OCI-LY1 (cell line): ENCODE measurements at regions not wholly inside any gene's neighbourhood (a gene's known extent, or its start where the extent isn't known, plus 50 kb on each side); places are given as distances from the start of the nearest gene placed in this dataset.

Experiments
- H2AFZ ChIP-seq: fragments of 200-600 bp; sonication (generic), shearing (Covaris generic); 2 replicates; pipeline ENCODE4 v1.6.0; 2014; ENCODE audit warnings: antibody characterized with exemption, mild to moderate bottlenecking, low read length
- H3F3A ChIP-seq: fragments of 200-600 bp; sonication (generic), shearing (Covaris generic); 2 replicates; pipeline ENCODE4 v1.6.0; 2014; ENCODE audit warnings: mild to moderate bottlenecking, antibody characterized with exemption, low read length, moderate library complexity; ENCODE audit not compliant: insufficient read depth
- H3K27ac ChIP-seq: fragments of 200-600 bp; sonication (generic); 2 replicates; pipeline ENCODE4 v1.5.1; 2014; ENCODE audit warnings: low read length, mixed run types, mild to moderate bottlenecking, low read depth; ENCODE audit not compliant: poor library complexity, severe bottlenecking
- H3K27me3 ChIP-seq: fragments of 200-600 bp; sonication (generic); 2 replicates; pipeline ENCODE4 v1.6.0; 2014; ENCODE audit warnings: antibody characterized with exemption, mild to moderate bottlenecking, low read length, moderate library complexity; ENCODE audit not compliant: insufficient read depth
- H3K36me3 ChIP-seq: fragments of 200-600 bp; sonication (generic); 2 replicates; pipeline ENCODE4 v1.6.1; 2014; ENCODE audit warnings: mild to moderate bottlenecking, antibody characterized with exemption, low read length, moderate library complexity, mixed read lengths; ENCODE audit not compliant: insufficient read depth
- H3K4me1 ChIP-seq: fragments of 200-600 bp; sonication (generic); 2 replicates; pipeline ENCODE4 v1.5.1; 2014; ENCODE audit warnings: mild to moderate bottlenecking, low read length, moderate library complexity; ENCODE audit not compliant: insufficient read depth, severe bottlenecking
- H3K4me2 ChIP-seq: fragments of 200-600 bp; sonication (generic), shearing (Covaris generic); 2 replicates; pipeline ENCODE4 v1.6.1; 2014; ENCODE audit warnings: low read length
- H3K4me3 ChIP-seq: fragments of 200-600 bp; sonication (generic); 2 replicates; pipeline ENCODE4 v1.5.1; 2014; ENCODE audit warnings: low read length, low read depth, mild to moderate bottlenecking, mixed read lengths; ENCODE audit not compliant: poor library complexity, severe bottlenecking
- H3K79me2 ChIP-seq: fragments of 200-600 bp; shearing (Covaris generic); 2 replicates; pipeline ENCODE4 v1.6.1; 2016; ENCODE audit warnings: mixed run types, low read length, mixed read lengths; ENCODE audit not compliant: insufficient read depth
- H3K9ac ChIP-seq: fragments of 200-600 bp; sonication (generic), shearing (Covaris generic); 2 replicates; pipeline ENCODE4 v1.6.1; 2014; ENCODE audit warnings: mild to moderate bottlenecking, low read length, mixed read lengths
- H3K9me2 ChIP-seq: fragments of 200-600 bp; sonication (generic), shearing (Covaris generic); 2 replicates; pipeline ENCODE4 v1.6.1; 2014; ENCODE audit warnings: low read depth, mild to moderate bottlenecking, low read length, mixed read lengths
- H3K9me3 ChIP-seq: fragments of 200-600 bp; shearing (Covaris generic); 2 replicates; pipeline ENCODE4 v1.6.1; 2014; ENCODE audit warnings: low read length, mixed read lengths
- H4K20me1 ChIP-seq: fragments of 200-600 bp; sonication (generic), shearing (Covaris generic); 2 replicates; pipeline ENCODE4 v1.6.0; 2016; ENCODE audit warnings: mild to moderate bottlenecking, low read length; ENCODE audit not compliant: insufficient read depth
- CTCF ChIP-seq: fragments of 200-600 bp; sonication (generic), shearing (Covaris generic); IDR thresholded peaks from 2 replicates; pipeline ENCODE4 v1.5.1; 2017; ENCODE audit warnings: mild to moderate bottlenecking, antibody characterized with exemption, low read length, moderate library complexity, mixed read lengths
- EZH2 ChIP-seq: fragments of 200-600 bp; sonication (generic), shearing (Covaris generic); IDR thresholded peaks from 2 replicates; pipeline ENCODE4 v1.8.0; 2017; ENCODE audit warnings: borderline replicate concordance, mixed run types, mild to moderate bottlenecking, antibody characterized with exemption, low read length, moderate library complexity, mixed read lengths

GRCh38 chr10:24113901-24114300, 95.0 kb upstream of the KIAA1217 start:
- Histone ChIP-seq H3K4me2 (no peak overlapping the region), H2AFZ (no peak overlapping the region), H3K9ac (no peak overlapping the region), H3K9me2 (no peaks in the 10 kb centered on the region), H3K4me1 (no peaks in the 10 kb centered on the region), H3K4me3 (no peak overlapping the region), H3K9me3 (no peaks in the 10 kb centered on the region), H3K27ac (no peak overlapping the region), H3K27me3 (no peaks in the 10 kb centered on the region), H3K36me3 (no peaks in the 10 kb centered on the region), H3K79me2 (no peaks in the 10 kb centered on the region), H3F3A (no peaks in the 10 kb centered on the region), H4K20me1 (no peaks in the 10 kb centered on the region)
- no peak for TF ChIP-seq CTCF
- no peak for TF ChIP-seq EZH2

- no peaks in the 10 kb centered on the region for H3K9me3 ChIP-seq
- no peaks in the 10 kb centered on the region for H4K20me1 ChIP-seq
- no peaks in the 10 kb centered on the region for H3K27me3 ChIP-seq
- no peaks in the 10 kb centered on the region for H3K36me3 ChIP-seq
- no peak overlapping the region for H2AFZ ChIP-seq
- H3K9ac ChIP-seq, result no peak overlapping the region
- no peak overlapping the region for H3K4me3 ChIP-seq
- no peaks in the 10 kb centered on the region for H3K79me2 ChIP-seq
- H3K9me2 ChIP-seq, result no peaks in the 10 kb centered on the region
- TF ChIP-seq EZH2, result no peak
- TF ChIP-seq CTCF, result no peak
- no peaks in the 10 kb centered on the region for H3K4me1 ChIP-seq
- H3K27ac ChIP-seq, result no peak overlapping the region
- H3K4me2 ChIP-seq, result no peak overlapping the region
- no peaks in the 10 kb centered on the region for H3F3A ChIP-seq
These were observed 94.4 kb upstream of the KIAA1217 start for GRCh38 chr10:24114556-24114955.

- Histone ChIP-seq H3K27ac (no peak overlapping the region), H3K4me2 (no peak overlapping the region), H2AFZ (no peak overlapping the region), H3K36me3 (no peaks in the 10 kb centered on the region), H3K9ac (no peak overlapping the region), H3K79me2 (no peaks in the 10 kb centered on the region), H4K20me1 (no peaks in the 10 kb centered on the region), H3K4me1 (no peaks in the 10 kb centered on the region), H3K9me3 (no peaks in the 10 kb centered on the region), H3K4me3 (no peak overlapping the region), H3K27me3 (no peaks in the 10 kb centered on the region), H3F3A (no peaks in the 10 kb centered on the region), H3K9me2 (no peaks in the 10 kb centered on the region)
- TF ChIP-seq CTCF (no peak), EZH2 (no peak)
These were observed 93.5 kb upstream of the KIAA1217 start for GRCh38 chr10:24115403-24115802.
